GM21529 (cell line): ENCODE measurements at regions not wholly inside any gene's neighbourhood (a gene's known extent, or its start where the extent isn't known, plus 50 kb on each side); places are given as distances from the start of the nearest gene placed in this dataset.

ENCODE experiments used
- ATAC-seq: cut with Tn5 transposase; IDR thresholded peaks from one replicate; pipeline ENCODE4 v1.9.1; 2021; ENCODE audit not compliant: unreplicated experiment

DNA sequence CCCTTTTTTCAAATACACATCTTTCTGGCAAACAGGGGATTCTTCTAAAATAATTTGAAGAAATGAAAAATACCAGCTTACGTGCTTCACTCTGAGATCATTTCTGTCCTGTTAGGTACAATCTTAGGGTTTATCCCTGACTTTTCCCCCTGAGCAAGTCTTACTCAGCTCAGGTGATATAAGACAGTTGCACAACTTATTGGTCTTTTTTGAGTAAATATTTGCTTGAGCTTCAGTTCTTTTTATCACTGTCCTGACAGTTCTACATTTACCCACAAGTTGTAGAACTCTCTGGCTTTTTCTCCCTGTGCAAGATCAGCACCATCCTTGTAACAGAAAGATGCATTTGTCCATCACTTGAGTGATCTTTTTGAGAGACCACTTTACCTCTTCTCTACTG lies 84.9 kb downstream of the MID1IP1 start:
- no peak for ATAC-seq

DNA sequence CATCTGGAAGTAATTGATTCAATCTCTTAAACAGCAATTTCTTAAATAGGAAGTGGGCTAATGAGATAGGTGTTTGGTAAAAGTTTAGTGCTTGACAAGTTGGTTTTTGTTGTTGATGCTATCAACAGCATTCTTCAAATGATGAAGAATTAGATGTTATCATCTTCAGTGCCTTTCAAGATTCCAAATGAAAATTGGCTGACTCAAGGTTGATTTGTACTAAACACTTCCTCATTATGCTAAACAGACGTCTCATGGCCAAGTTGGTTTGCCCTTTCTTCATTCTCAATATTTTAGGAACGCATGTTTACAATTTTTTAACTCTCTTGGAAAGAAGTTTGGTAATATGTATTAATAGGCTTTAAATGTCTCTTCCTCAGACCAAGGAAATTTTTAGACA lies 86.0 kb downstream of the MID1IP1 start:
- ATAC-seq: no peak

DNA sequence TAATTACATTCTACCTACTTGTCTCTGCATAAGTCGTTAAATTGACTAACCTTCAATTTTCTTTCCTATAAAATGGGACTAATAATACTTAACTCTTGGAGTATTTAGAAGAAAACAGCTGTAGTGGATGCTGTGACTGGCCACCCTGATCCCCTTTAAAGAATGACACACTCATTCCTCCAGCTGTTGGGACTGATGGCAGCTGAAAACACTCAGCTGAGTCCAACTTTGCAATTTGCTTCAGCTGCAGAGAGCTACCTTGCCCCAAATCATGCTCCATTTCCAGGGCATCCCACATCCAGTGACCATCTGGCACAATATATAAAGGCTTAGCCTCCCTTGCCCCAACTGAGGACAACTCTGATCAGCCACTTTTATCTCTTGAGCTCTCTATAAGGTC lies 89.1 kb downstream of the MID1IP1 start:
- ATAC-seq: no peak

DNA sequence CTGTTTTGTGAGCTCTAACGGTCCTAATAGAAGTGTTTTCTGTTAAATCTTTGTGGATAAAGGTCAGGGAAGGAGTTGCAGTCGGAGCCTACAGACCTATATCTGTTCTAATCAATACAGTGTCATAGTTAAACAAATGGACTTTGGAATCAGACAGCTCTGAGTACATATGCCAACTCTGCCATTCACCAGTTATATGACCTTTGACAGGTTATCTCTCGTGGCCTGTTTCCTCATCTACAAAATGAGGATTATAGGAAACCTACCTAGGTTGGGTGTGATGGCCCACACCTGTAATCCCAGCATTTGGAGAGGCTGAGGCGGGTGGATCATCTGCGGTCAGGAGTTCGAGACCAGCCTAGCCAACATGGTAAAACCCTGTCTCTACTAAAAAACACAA lies 89.7 kb downstream of the MID1IP1 start:
- ATAC-seq: no peak

DNA sequence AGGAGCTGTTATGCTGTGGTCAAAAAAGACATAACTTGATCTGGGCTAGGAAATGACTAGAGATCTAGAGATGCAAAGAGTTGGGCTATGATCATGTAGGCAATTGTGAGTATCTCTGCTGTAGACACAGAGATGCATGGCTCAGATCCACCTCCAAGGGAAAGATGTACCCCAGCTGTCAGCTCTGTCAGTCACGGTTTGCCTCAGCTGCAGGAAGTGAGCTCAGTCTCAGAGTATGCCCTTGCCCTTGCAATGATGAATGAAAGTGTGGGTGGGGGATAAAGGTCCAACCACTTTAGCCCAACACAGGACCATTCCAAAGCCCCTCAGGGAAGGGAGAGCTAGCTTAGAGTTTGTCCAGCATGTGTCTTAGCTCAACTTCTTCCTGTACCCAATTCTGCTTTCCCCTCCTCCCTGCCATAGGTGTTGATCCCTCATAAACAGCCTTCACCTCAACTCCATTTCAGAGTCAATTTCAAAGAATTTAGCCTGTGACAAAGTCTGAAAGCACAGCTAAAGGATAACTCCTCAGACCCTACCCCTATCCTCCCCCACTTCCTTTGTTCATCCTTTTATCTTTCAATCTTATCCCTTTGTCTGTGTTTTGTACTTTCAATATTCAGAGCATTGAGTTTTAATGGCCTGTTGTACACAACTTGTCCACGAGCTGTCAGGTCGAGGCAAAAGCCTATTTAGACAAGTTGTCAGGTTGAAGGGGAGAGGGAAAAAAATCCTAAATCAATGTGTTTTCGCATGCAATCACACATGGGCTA lies 90.6 kb downstream of the MID1IP1 start:
- peak; percentile 97 for ATAC-seq

DNA sequence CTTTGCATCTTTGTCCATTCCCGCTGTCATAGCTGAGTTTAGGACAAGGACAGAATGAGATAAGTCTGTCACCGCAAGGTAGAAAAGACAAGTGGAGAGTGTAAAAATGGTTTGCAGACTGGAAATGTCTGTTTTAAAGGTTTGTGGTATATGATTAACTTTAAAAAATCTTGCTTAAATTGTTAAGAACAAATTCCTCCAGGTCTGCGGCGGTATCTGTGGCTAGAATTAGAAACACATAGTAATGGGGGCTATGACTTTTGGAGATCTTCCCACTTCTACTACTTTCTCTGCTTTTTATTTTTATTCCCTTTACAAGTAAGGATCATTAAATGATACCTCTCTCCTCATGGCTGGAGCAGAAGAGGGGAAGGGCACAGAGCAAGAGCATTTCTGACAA lies 92.2 kb downstream of the MID1IP1 start:
- no peak for ATAC-seq

DNA sequence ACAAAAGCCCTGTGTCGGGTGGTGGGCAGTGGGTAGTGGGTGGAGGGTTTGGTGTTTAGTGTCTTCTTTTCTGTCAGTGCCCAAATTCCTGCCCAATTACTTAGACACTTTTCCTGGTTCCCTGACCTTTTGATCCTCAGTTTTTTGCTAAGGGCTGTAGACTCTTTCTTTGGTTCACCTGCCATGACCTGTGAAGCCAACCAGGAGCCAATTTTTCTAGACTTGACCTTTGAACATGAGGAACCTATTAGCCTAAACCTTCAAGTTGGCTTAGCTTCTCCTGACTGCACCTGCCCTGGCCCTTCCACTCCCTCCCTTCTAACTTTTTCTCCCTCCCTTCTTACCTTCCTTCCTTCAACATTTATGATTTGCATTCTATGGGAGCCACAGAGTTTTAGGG lies 94.5 kb downstream of the MID1IP1 start:
- no peak for ATAC-seq

DNA sequence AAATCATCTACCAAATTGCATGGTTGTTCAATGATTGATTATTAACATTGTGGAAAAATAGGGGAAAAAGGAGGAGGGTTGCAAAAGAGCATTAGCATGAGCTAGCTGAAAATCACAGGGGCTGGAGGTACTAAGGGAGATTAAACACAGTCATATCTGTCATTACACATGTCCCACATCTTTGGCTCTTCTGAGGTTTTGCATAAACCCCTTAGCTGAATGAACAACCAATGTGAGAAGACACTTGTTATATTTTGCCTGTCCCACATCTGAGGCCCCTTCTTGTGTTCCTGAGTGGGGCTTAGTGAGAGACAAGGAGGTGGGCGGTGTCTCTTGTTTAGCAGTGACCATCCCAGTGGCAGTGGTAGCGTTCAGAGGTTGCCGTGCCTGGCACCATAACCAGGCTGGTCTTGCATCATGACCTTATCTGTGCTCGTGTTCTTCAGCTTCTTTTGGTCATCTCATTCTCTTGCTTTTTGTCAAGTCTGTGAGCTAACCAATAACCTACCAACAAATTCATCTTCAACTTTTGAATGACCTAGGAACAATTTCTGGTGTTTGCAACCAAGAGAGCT lies 95.6 kb downstream of the MID1IP1 start:
- peak; percentile 52 for ATAC-seq

DNA sequence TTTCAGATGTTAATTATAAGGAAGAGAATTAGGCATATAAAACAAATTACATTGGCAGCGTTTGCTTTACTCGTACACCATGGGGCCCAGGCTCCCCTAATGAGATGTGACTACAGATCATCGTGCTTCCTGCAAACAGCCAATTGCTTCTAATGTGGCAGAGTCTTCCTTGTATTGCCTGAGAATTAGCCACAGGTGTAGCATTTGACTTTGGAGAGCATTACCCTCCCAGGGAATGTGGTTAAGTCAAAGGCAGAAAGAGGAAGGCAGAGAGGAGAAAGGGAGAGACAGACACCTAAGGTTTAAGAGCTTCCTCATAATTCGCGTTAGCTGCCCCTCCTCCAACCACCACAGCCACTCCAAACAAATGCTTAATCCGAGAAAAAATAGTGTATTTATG lies 97.0 kb downstream of the MID1IP1 start:
- ATAC-seq: no peak

DNA sequence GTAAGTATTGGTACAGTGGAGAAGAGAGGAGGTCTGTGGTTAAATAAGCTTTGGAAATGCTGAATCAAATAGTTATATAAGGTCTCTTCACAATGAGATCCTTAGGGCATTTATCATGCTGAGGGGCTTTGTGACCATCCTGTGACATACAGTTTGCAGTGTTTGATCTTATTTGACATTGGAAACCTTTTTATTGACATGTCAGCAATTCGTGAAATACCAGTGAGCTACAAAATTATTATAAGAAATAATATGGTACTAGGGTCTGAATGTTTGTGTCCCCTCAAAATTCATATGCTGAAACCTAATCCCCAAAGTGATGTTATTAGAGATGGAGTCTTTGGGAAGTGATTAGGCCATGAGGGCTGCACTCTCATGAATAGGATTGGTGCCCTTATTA lies 98.4 kb downstream of the MID1IP1 start:
- no peak for ATAC-seq

DNA sequence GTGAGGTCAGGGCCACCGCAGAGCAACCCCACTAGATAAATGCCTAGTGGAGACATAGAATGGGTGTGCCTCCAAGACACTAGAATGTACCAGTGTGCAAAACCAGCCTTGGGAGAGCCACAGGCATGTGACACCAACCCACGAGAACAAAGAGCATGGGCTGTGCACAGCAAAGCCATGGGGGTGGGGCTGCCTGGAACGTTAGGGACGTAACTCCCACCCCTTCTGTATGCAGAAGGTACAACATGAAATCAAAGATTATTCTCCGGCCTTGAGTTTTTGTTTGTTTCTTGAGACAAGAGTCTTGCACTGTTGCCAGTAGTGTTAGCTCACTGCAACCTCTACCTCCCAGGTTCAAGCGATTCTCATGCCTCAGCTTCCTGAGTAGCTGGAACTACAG lies 99.5 kb downstream of the MID1IP1 start:
- no peak for ATAC-seq

DNA sequence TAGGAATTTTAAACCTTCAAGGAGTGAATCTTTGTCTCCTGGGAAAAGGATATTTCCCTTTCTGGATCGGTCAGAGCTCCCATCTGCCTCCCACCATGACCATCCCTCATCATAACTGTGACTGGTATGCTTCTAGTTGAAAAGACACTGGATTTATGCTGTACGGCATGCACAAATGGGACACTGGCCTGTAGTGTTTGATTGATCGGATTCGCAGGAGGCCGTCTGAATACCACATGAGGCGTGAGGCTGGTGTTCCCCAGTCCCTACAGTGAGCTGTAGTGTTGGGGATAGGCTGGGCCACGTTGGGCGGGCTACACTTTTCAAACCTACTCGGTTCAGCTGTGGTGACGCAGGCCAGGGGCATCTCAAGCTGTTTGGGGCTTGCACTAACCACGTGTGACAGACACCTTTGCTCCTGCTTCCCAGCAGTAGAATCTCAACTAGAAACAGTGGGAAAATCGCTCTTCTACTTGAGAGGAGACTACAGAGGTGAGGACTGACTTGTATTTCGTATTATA lies 101.8 kb downstream of the MID1IP1 start:
- no peak for ATAC-seq

DNA sequence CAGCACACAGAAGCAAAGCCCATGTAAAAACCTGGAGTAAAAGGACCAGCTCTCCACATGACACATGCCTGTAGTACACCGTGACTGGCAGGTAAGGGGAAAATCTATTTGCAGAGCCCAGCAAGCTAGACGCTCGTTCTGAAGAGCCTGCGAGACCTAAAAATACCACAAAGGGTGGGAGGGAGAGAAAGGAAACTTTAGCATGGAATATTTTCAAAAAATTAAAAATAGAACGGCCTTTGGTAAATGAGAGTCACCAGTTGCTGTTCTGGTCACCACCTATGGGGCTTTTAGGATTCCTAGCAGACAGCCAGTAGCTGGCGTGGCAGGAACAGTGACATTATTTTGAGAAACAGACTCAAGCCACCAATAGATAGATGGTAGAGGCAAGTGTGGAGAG lies 115.5 kb downstream of the MID1IP1 start:
- ATAC-seq: no peak

DNA sequence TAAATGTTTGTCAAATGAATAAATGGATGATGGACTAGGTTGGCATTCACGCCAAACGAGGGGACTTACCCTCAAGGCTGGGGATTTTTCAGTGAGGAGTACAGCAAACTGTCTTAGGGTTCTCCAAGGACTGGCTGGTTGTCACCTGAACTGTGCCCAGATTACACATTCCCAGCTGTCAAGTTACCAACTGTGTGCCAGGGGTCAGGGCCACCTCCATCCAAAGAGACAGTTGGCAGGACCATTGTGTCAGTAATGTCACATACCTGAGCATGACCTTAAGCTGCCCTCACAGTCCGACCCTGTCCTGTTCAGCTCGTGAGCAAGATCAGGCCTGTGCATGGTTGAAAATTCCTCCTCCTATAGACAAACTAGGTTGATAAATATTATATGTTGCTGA lies 116.7 kb downstream of the MID1IP1 start:
- no peak for ATAC-seq

DNA sequence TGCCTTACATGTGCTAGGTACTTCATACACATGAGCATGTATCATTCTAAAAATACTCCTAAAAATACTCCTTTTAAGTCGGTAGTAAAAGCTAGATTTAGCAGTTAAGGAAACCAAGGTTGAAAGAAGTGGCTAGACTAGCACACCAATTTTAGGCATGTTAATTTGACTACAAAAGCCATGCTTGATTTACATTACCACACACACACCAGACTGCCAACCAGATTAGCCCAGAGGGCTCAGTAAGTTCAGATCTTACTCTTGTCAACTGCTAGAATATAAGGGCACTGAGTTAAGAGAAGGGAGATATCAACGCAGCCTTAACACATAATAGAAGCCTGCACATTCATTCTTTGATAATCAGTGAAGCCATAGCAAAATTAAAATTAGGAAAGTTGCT lies 117.9 kb downstream of the MID1IP1 start:
- ATAC-seq: no peak

DNA sequence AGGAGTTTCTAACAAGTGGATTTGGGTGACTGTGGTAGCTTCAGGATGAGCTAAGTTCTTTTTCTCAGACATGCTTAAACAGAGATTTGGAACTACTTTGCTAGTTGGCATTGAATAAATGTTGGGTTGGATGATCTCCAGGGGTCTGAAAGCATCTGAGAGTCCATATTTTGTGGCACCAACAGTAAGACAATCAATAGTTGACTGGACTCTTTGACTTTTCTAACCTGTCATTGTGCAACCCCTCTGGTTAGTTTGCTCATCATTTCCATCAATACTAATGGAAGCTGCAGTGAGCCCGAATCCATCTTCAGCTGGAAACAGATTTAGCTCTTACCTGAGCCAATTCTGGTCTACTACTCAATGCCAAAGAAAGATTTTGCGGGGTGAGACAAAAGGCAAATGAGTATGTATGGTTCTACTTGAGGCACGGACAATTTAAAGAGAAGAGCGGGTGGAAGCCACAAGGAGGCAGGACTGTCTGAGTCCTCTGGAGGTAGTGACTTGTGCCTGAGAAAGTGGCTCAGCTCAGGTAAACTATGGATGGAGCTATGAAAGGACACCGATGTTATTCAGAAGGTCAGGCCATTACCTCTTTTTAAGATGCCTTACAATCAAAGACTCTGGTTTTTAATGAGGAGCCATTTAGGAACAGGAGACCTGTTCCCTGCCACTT lies 118.7 kb downstream of the MID1IP1 start:
- no peak for ATAC-seq

DNA sequence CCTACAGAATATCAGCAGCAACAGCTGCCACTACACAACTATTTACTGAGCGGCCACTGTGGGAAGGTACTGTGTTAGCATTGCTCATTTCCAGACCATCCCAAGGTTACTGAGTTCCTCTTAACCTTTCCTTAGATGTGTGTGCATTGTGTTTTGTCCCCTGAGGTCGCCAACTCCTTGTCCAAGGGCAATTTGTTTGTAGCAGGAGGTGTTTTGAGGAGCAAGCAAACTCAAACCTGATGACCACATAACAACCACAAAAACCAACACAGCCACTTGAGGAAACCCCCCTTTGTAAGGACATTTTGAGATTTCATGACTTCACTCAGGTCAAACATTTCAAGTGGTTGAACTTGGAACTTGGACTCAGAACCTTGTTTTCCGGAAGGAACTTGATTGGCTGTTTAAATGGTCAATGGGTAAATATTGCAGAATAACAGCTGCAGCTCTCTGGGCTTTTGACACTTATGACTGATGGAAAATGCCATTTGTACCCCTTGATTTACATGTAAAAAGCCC lies 122.3 kb downstream of the MID1IP1 start:
- ATAC-seq: peak; percentile 56

DNA sequence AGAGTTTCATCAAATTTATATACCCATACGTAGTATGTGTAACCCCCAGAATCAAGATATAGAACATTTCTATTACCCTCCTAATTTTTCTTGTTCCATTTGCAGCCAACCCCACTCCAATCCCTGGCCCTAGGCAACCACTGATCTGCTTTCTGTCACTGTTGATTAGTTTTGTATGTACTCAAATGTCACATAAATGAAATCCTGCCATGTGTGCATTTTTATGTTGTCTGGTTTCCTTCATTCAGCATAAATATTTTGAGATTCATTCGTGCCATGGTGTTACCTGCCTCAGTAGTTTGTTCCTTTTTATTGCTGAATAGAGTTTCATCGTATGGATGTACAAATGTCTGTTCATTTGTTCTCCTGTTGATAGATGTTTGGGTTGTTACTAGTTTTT lies 126.3 kb downstream of the MID1IP1 start:
- ATAC-seq: no peak

DNA sequence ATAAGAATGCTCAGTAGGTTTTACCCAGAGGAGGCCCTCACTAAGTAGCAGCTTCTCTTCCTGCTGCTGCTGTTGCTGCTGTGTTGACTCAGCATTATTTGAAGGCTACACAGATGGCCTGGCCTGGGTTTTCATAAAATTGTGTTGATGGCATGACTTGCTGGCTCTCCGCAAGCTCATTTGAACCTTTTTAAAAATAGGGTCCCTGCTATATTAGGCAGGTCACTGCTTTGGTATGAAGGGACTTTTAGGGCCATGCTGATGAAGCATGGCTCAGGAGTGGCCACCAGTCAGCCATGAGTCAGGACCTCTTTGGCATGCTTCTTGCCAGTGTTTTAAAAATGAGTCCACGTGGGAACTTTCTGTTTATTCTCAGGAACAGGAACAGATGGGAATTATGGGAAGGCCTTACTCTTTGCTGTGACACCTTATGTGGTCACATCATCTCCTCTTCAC lies 128.7 kb downstream of the MID1IP1 start:
- ATAC-seq: no peak

DNA sequence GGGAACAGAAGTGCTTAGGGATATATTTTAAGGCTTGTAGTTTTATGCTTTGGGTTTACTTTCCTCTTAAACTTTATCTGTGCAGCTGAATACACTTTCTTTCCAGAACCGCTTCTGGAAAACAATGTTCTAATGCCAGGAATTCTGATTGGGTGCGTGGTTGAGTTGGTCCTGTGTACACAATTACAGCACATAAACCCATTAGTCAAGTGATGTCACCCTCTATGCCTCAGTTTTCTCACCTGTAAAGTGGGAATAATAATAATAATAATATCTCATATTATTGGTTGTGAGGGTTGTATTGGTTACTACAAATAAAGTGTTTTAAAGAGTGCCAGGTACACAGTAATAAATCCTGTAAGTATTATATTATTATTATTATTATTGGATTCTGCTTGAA lies 129.2 kb downstream of the MID1IP1 start:
- ATAC-seq: no peak

DNA sequence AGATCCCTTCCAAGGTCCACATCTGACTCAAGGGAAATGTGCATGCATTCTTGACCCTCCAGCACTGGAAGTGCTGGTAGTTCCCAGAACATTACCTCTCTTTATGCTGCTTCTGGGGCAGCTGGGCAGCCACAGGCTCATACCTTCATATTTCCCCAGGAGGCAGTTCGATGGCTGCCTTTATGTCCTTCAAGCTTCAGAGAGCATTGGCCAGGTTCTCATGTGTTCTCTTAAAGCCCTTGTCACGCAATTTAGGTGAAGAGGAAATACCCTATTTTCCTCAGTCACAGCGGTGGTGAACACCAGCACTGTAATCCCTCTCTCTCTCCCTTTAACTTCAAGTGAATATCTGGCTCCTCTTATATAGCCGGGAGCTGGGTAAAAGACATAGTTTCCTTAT lies 134.3 kb downstream of the MID1IP1 start:
- ATAC-seq: no peak

DNA sequence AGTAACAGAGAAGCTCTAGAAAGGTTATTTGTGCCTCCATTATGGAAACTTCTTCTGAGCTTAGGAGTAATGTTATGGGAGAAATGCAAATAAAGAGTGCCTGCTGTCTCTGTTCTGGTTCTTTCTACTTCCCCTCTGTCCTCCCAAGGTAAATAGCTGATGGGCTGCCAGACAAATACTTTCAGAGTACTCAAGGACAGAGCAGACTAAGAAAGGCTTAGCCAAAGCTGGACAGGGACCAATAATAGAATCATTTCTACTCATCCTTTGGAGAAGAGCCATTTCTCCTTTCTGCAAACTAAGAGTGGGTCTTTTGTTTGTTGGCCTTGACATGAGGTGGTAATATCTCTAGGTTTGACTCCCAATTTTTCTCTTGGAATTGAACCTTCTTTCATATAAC lies 136.1 kb downstream of the MID1IP1 start:
- ATAC-seq: no peak
